Heart right ventricle (tissue), 16 donors: ENCODE measurements at regions not wholly inside any gene's neighbourhood (a gene's known extent, or its start where the extent isn't known, plus 50 kb on each side); places are given as distances from the start of the nearest gene placed in this dataset.

Experiments used
- ATAC-seq, 8 donors: fragments of 200-7000 bp; cut with Tn5 transposase; one replicate each; pipeline ENCODE4 v1.9.1; 2020; ENCODE audit warnings: mild to moderate bottlenecking in 8 of 8, moderate library complexity in 8 of 8, moderate number of reproducible peaks in 1 of 8
- DNase-seq, 2 donors: peaks; one replicate each; pipeline ENCODE4 v3.0.0-alpha.2; 2020
- H3K27ac ChIP-seq, 10 donors: fragments of 200-600 bp; sonication (generic) in 2 of 10; one replicate each; pipeline versions ENCODE4 v1.5.0 to v1.8.0; 2020 to 2022; ENCODE audit warnings: mild to moderate bottlenecking in 3 of 10
- H3K27me3 ChIP-seq, 7 donors: fragments of 200-600 bp; one replicate each; pipeline ENCODE4 v1.8.0; 2021 to 2022; ENCODE audit warnings: mild to moderate bottlenecking in 2 of 7
- H3K36me3 ChIP-seq, 9 donors: fragments of 200-600 bp; sonication (generic) in 1 of 9; one replicate each; pipeline versions ENCODE4 v1.5.0 to v1.8.0; 2020 to 2022; ENCODE audit warnings: mild to moderate bottlenecking in 2 of 9
- H3K4me1 ChIP-seq, 9 donors: fragments of 200-600 bp; sonication (generic) in 1 of 9; one replicate each; pipeline versions ENCODE4 v1.5.0 to v1.8.0; 2020 to 2022; ENCODE audit warnings: mild to moderate bottlenecking in 4 of 9
- H3K4me3 ChIP-seq, 10 donors: fragments of 200-600 bp; sonication (generic) in 2 of 10; one replicate each; pipeline versions ENCODE4 v1.5.0 to v1.8.0; 2020 to 2022; ENCODE audit warnings: mild to moderate bottlenecking in 7 of 10, moderate library complexity in 2 of 10
- H3K9me3 ChIP-seq, 11 donors: fragments of 200-600 bp in 10 of 11; sonication (generic) in 2 of 11; one replicate each; pipeline versions ENCODE4 v1.5.0 to v1.8.0; 2013 to 2022; ENCODE audit warnings: mild to moderate bottlenecking in 2 of 11, control low read depth in 1 of 11, moderate library complexity in 1 of 11
- WGBS, 2 donors: extraction: QIAGEN DNeasy Blood & Tissue Kit; methylation state at CpG; one replicate each; pipeline ENCODE4 v1.1.7; 2013; ENCODE audit warnings: inconsistent platforms in 1 of 2; 5-methylcytosine and 5-hydroxymethylcytosine counted together
- intact Hi-C, 10 donors: fragments of 100-400 bp; cut with DNase I; formaldehyde crosslinking; loops; one replicate each; pipeline versions ENCODE4 v1.11.1 to v1.14.2; 2022
- TF ChIP-seq, protein P1 (sequence below), 9 donors: fragments of 200-600 bp; sonication (generic) in 2 of 9; IDR thresholded peaks; one replicate each; pipeline versions ENCODE4 v1.5.0 to v1.8.0; 2021 to 2022; ENCODE audit warnings: antibody characterized with exemption in 9 of 9, mild to moderate bottlenecking in 5 of 9, moderate library complexity in 1 of 9
- donor health status: Arrhythmogenic right ventricular cardiomyopathy.
- donor health status: ischemic (EF 13 %, LVEDD 7.1; RV severe dilation, severe dysfunction).
- donor health status: healthy with polysubstance abuse.
- donor health status: DM: no; HTN: yes; CAD: no.
- donor health status: DM: no; HTN: no; CAD: no.
- donor health status: ischemic (EF 25% LVEDD 6.9; RV normal size, moderate dysfunction).
- donor health status: ischemic (EF 25% LVEDD 5.7; RV mildly dilated, moderate dysfunction).
- donor health status: healthy.
- donor health status: DM: yes; HTN: yes; CAD: no.
- donor health status: Ischemic cardiomyopathy.
- donor health status: ischemic (EF 35%, LVEDD 5.7; RV mildly dilated, moderate dysfunction).
- donor health status: nonischemic (EF 11% LVEDD 7.7; RV severe dilation, severe dysfunction).
- donor health status: DM: yes; HTN: yes; CAD: no.
- donor health status: PGD.
- donor health status: ischemic (EF 29% LVEDD 5.4; RV normal size, mild dysfunction).
- donor health status: nonischemic (EF 23%, LVEDD 6.1; RV moderate dilation, normal function).

DNA sequence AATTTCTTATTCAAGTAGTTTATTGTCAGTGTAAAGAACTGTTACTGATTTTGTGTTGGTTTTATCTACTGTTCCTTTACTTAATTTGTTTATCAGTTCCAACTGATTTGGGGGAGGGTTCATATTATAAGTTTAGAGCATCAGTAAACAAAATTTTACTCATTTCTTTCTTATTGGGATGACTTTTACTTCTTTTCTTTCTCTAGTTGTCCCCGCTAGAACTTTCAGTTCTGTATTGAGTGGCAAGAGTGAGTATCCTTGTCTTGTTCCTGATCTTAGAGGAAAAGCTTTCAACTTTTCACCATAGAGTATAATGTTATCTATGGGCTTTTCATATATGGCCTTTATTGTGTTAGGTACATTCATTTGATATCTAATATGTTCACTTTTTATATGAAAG lies 584.1 kb downstream of the LRFN5 start:
- no peaks in the 10 kb centered on the region for H3K36me3 ChIP-seq
- no peak for ATAC-seq
- no peaks in the 10 kb centered on the region for H3K27me3 ChIP-seq
- H3K4me3 ChIP-seq, result no peak overlapping the region
- TF ChIP-seq, protein P1, sequence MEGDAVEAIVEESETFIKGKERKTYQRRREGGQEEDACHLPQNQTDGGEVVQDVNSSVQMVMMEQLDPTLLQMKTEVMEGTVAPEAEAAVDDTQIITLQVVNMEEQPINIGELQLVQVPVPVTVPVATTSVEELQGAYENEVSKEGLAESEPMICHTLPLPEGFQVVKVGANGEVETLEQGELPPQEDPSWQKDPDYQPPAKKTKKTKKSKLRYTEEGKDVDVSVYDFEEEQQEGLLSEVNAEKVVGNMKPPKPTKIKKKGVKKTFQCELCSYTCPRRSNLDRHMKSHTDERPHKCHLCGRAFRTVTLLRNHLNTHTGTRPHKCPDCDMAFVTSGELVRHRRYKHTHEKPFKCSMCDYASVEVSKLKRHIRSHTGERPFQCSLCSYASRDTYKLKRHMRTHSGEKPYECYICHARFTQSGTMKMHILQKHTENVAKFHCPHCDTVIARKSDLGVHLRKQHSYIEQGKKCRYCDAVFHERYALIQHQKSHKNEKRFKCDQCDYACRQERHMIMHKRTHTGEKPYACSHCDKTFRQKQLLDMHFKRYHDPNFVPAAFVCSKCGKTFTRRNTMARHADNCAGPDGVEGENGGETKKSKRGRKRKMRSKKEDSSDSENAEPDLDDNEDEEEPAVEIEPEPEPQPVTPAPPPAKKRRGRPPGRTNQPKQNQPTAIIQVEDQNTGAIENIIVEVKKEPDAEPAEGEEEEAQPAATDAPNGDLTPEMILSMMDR (IDR thresholded peaks at IDR 0.05), result no peak
- intact Hi-C loops, result no loop called here
- no peaks in the 10 kb centered on the region for H3K9me3 ChIP-seq
- WGBS, 2 donors, result 83 to 86% methylated on average over 1 of the region's 1 CpG
- H3K4me1 ChIP-seq, result no peaks in the 10 kb centered on the region
- no peak for DNase-seq
- no peak overlapping the region for H3K27ac ChIP-seq

DNA sequence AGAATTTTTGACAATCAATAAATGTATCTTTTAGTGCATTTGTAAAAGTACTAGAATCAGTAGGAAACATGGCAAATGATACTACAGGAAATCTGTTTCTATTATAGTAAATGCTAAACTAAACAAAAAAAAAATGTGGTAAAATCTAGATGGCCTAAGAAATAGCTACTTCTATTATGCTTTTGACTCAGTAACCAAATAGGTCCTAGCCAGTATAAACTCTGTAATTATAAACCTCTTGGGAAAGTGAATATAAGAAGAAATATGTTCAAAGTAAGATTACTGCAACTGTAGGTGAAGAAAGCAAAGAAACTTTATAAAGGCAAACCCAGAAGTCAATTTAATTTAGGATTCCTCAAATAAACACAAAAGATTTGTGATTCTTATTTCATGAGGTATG lies 581.2 kb downstream of the LRFN5 start:
- DNase-seq (no peak), ATAC-seq (no peak)
- no peak overlapping the region for H3K27ac ChIP-seq
- TF ChIP-seq, protein P1 (IDR thresholded peaks at IDR 0.05), result no peak
- no peaks in the 10 kb centered on the region for H3K9me3 ChIP-seq
- no peaks in the 10 kb centered on the region for H3K27me3 ChIP-seq
- no peak overlapping the region for H3K4me3 ChIP-seq
- H3K36me3 ChIP-seq, result no peaks in the 10 kb centered on the region
- no peaks in the 10 kb centered on the region for H3K4me1 ChIP-seq
- intact Hi-C loops, result no loop called here

DNA sequence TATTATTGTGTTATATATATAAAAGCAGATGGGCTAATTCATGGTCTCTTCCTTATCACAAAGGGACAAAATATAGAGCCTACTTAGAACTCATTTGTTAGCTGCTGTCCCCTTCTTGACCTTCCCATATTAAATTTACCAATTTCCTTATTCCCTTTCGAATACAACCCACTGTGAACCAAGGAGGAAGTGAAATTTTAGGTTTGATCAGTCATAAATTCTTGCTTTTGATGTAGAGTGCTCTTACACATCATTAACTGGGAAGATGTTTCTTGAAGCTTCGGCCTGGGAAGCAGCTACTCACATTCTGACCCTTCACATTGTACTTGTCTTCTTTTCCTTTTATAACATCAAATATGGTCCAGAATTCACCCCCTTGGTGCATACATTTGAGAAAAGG lies 579.0 kb downstream of the LRFN5 start:
- intact Hi-C loops, result no loop called here
- Histone ChIP-seq H3K9me3 (peaks cover 0 to 2% (median 0%) of the 10 kb centered on the region in 11 donors), H3K27ac (no peak overlapping the region), H3K4me3 (no peak overlapping the region), H3K36me3 (no peaks in the 10 kb centered on the region), H3K4me1 (no peaks in the 10 kb centered on the region), H3K27me3 (no peaks in the 10 kb centered on the region)
- 67 to 69% methylated on average over 2 of the region's 2 CpGs for WGBS, 2 donors
- ATAC-seq (no peak), DNase-seq (no peak)
- TF ChIP-seq, protein P1 (IDR thresholded peaks at IDR 0.05), result no peak

DNA sequence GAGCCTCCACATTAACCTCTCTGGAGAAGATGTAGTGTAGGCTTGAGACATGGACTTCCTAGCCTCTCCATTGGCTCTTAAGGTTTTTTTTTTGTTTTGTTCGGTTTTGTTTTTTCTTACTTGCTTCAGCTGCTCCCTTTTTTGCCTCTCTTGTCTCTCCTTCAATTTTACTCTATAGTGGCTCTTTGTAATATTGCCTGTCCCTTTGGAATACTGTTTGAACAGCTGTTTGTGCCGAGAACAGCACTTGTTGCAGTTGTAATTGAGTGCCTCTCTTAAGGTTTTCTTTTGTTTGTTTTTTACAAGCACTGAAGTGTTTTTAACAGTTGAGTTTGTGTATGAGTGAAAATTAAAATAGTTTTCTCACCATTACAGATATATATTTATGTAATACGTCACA lies 567.7 kb downstream of the LRFN5 start:
- no peak for ATAC-seq

More for the DNA sequence above, 567.7 kb downstream of the LRFN5 start:
- Histone ChIP-seq H3K9me3 (peaks cover 0 to 9% (median 0%) of the 10 kb centered on the region in 11 donors), H3K4me1 (no peaks in the 10 kb centered on the region), H3K4me3 (no peak overlapping the region), H3K27ac (no peak overlapping the region), H3K27me3 (no peaks in the 10 kb centered on the region), H3K36me3 (no peaks in the 10 kb centered on the region)
- 69 to 77% methylated on average over 3 of the region's 3 CpGs for WGBS, 2 donors
- intact Hi-C loops, result no loop called here
- TF ChIP-seq, protein P1 (IDR thresholded peaks at IDR 0.05), result no peak
- no peak for DNase-seq
